CD14-positive monocyte (primary cell): ENCODE measurements at regions not wholly inside any gene's neighbourhood (a gene's known extent, or its start where the extent isn't known, plus 50 kb on each side); places are given as distances from the start of the nearest gene placed in this dataset.

ENCODE experiments used
- DNase-seq, 3 donors: peaks; one replicate each; pipeline ENCODE4 v3.0.0-alpha.2; 2011 to 2022
- H2AFZ ChIP-seq: 2 replicates; pipeline ENCODE4 v1.6.0; 2012; ENCODE audit warnings: mild to moderate bottlenecking, low read depth, low read length, inconsistent platforms; ENCODE audit not compliant: insufficient read depth, poor library complexity, severe bottlenecking
- H3K27ac ChIP-seq, 2 donors: 1 replicate in 1 of 2; 2 replicates in 1 of 2; pipeline ENCODE4 v1.5.1; 2012 to 2013; ENCODE audit warnings: low read length in 2 of 2, control low read depth in 1 of 2, inconsistent platforms in 1 of 2, low read depth in 1 of 2, mild to moderate bottlenecking in 1 of 2
- H3K27me3 ChIP-seq, 2 donors: one replicate each; pipeline versions ENCODE4 v1.6.0 to v1.6.1; 2011 to 2013; ENCODE audit warnings: low read length in 2 of 2; ENCODE audit not compliant: control insufficient read depth in 2 of 2, insufficient read depth in 2 of 2
- H3K36me3 ChIP-seq, 2 donors: replicated peaks in 1 of 2; 1 replicate in 1 of 2; 2 replicates in 1 of 2; pipeline versions ENCODE4 v1.5.1 to v1.6.1; 2012 to 2013; ENCODE audit warnings: low read length in 2 of 2, control low read depth in 1 of 2, inconsistent platforms in 1 of 2, mild to moderate bottlenecking in 1 of 2; ENCODE audit not compliant: insufficient read depth in 2 of 2, control insufficient read depth in 1 of 2
- H3K4me1 ChIP-seq, 2 donors: 1 replicate in 1 of 2; 2 replicates in 1 of 2; pipeline versions ENCODE4 v1.5.1 to v1.6.1; 2012 to 2013; ENCODE audit warnings: low read length in 2 of 2, control low read depth in 1 of 2, inconsistent platforms in 1 of 2, mild to moderate bottlenecking in 1 of 2, moderate library complexity in 1 of 2; ENCODE audit not compliant: insufficient read depth in 2 of 2, control insufficient read depth in 1 of 2
- H3K4me2 ChIP-seq: replicated peaks from 2 replicates; pipeline ENCODE3; 2012; ENCODE audit warnings: low read length, moderate library complexity, mild to moderate bottlenecking; ENCODE audit not compliant: poor library complexity, severe bottlenecking; ENCODE audit errors: extremely low read depth
- H3K4me3 ChIP-seq, 3 experiments: fragments of 200-600 bp in 1 of 3; sonication (generic) in 1 of 3; replicated peaks in 1 of 3; 1 replicate in 2 of 3; 2 replicates in 1 of 3; pipeline ENCODE4 v1.5.1; 2011 to 2013; ENCODE audit warnings: low read length in 3 of 3, mild to moderate bottlenecking in 3 of 3, control low read depth in 2 of 3, low read depth in 2 of 3, inconsistent platforms in 1 of 3, moderate library complexity in 1 of 3
- H3K79me2 ChIP-seq: 2 replicates; pipeline ENCODE4 v1.6.0; 2012; ENCODE audit warnings: mild to moderate bottlenecking, control low read depth, inconsistent platforms, low read length, moderate library complexity; ENCODE audit not compliant: insufficient read depth
- H3K9ac ChIP-seq: 2 replicates; pipeline ENCODE4 v1.6.0; 2017; ENCODE audit warnings: low read length, mild to moderate bottlenecking; ENCODE audit not compliant: insufficient read depth, poor library complexity, severe bottlenecking
- H3K9me3 ChIP-seq, 2 donors: replicated peaks in 1 of 2; 1 replicate in 1 of 2; 2 replicates in 1 of 2; pipeline versions ENCODE4 v1.5.1 to v1.6.1; 2012 to 2013; ENCODE audit warnings: low read length in 2 of 2, control low read depth in 1 of 2; ENCODE audit not compliant: control insufficient read depth in 1 of 2, insufficient read depth in 1 of 2
- H4K20me1 ChIP-seq: 2 replicates; pipeline ENCODE4 v1.6.0; 2012; ENCODE audit warnings: mild to moderate bottlenecking, low read length, control low read depth, moderate library complexity; ENCODE audit not compliant: insufficient read depth
- H3K27ac Mint-ChIP-seq, 7 donors: one replicate each; pipeline ENCODE4 v1.8.0; 2020; ENCODE audit warnings: mild to moderate bottlenecking in 7 of 7, mixed read lengths in 7 of 7, moderate library complexity in 6 of 7, inconsistent platforms in 2 of 7
- H3K27me3 Mint-ChIP-seq, 3 donors: one replicate each; pipeline ENCODE4 v1.8.0; 2021 to 2022; ENCODE audit warnings: low read depth in 3 of 3, mild to moderate bottlenecking in 3 of 3, mixed read lengths in 3 of 3, moderate library complexity in 3 of 3, inconsistent platforms in 1 of 3
- H3K36me3 Mint-ChIP-seq, 2 donors: one replicate each; pipeline ENCODE4 v1.8.0; 2020; ENCODE audit warnings: mixed read lengths in 2 of 2, inconsistent platforms in 1 of 2, mild to moderate bottlenecking in 1 of 2
- H3K4me1 Mint-ChIP-seq: one replicate; pipeline ENCODE4 v1.8.0; 2020; ENCODE audit warnings: mild to moderate bottlenecking, mixed read lengths
- H3K4me3 Mint-ChIP-seq, 2 donors: one replicate each; pipeline ENCODE4 v1.8.0; 2020; ENCODE audit warnings: mild to moderate bottlenecking in 2 of 2, mixed read lengths in 2 of 2, moderate library complexity in 1 of 2
- H3K9me3 Mint-ChIP-seq, 7 donors: one replicate each; pipeline ENCODE4 v1.8.0; 2020 to 2022; ENCODE audit warnings: mixed read lengths in 7 of 7, mild to moderate bottlenecking in 6 of 7, moderate library complexity in 6 of 7, inconsistent platforms in 2 of 7
- WGBS: methylation state at CpG from one replicate; pipeline ENCODE4 v1.1.5; 2013; ENCODE audit warnings: missing lambda C conversion rate; ENCODE audit not compliant: insufficient coverage; 5-methylcytosine and 5-hydroxymethylcytosine counted together
- intact Hi-C, 2 donors: fragments of 100-400 bp; cut with micrococcal nuclease; formaldehyde crosslinking; loops; one replicate each; pipeline versions ENCODE4 v1.15.0 to v1.15.1; 2023
- TF ChIP-seq, protein P1 (sequence below): fragments of 200-600 bp; IDR thresholded peaks from one replicate; pipeline ENCODE4 v1.8.0; 2022; ENCODE audit warnings: antibody characterized with exemption, mild to moderate bottlenecking

DNA sequence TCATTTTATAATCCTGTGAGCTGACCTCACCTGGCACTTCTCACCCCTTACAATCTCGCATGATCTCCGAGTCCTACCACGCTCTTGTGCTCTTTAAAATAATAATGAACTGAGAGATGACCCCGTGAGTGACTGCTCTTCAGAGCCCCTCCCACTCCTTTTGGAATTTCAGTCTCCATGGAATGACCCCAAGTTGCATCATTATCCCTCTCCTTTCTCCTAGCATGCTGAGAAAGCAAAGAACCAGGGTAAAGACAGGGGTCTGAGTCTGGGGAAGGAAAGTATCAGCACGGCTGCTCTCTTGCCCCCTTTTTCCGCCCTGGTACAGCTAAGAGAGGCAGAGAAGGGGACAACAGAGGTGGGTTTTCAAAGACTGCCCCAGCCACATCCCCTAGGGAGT lies 178.3 kb upstream of the PLEKHA5 start:
- no peak overlapping the region for H3K9ac ChIP-seq
- peaks cover 0 to 8% (median 0%) of the 10 kb centered on the region in 7 donors for H3K9me3 Mint-ChIP-seq
- H2AFZ ChIP-seq: no peak overlapping the region
- TF ChIP-seq, protein P1, sequence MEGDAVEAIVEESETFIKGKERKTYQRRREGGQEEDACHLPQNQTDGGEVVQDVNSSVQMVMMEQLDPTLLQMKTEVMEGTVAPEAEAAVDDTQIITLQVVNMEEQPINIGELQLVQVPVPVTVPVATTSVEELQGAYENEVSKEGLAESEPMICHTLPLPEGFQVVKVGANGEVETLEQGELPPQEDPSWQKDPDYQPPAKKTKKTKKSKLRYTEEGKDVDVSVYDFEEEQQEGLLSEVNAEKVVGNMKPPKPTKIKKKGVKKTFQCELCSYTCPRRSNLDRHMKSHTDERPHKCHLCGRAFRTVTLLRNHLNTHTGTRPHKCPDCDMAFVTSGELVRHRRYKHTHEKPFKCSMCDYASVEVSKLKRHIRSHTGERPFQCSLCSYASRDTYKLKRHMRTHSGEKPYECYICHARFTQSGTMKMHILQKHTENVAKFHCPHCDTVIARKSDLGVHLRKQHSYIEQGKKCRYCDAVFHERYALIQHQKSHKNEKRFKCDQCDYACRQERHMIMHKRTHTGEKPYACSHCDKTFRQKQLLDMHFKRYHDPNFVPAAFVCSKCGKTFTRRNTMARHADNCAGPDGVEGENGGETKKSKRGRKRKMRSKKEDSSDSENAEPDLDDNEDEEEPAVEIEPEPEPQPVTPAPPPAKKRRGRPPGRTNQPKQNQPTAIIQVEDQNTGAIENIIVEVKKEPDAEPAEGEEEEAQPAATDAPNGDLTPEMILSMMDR: no peak
- no peak overlapping the region for H3K27ac ChIP-seq
- intact Hi-C loops: no loop called here
- DNase-seq: no peak
- H3K4me2 ChIP-seq: no peak overlapping the region
- H3K36me3 Mint-ChIP-seq: no peaks in the 10 kb centered on the region
- H3K4me3 Mint-ChIP-seq: no peak overlapping the region
- H3K9me3 ChIP-seq: no peaks in the 10 kb centered on the region
- no peaks in the 10 kb centered on the region for H3K79me2 ChIP-seq
- no peak overlapping the region for H3K4me3 ChIP-seq
- H4K20me1 ChIP-seq: no peaks in the 10 kb centered on the region
- peaks cover 0 to 1% (median 1%) of the 10 kb centered on the region in 3 donors for H3K27me3 Mint-ChIP-seq
- H3K36me3 ChIP-seq: no peaks in the 10 kb centered on the region
- no peaks in the 10 kb centered on the region for H3K4me1 Mint-ChIP-seq
- no peaks in the 10 kb centered on the region for H3K27me3 ChIP-seq
- H3K27ac Mint-ChIP-seq: peak overlapping the region in 1 of 7 donors; percentile 73
- WGBS: no CpG with 5 or more reads among the region's 6 CpGs
- H3K4me1 ChIP-seq: no peaks in the 10 kb centered on the region

DNA sequence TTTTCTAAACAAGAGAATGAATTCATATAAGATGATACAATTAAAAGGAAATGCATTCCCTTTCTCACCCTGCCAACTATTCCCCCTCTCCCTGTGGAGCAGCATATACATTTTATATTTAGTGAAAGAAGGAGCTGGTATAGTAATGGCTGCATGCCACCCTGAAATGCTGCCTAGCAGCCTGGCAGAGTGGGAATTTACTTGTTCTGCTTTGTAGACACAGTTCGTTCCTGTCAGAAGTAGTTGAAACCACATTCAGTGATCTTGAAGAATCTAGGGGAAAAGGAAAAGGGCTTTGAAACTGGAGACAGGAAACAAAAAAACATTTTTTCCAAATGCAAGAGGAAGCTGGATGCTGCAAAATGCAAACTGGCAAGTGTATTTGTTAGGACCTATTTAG lies 176.0 kb upstream of the PLEKHA5 start:
- H3K27me3 ChIP-seq: no peaks in the 10 kb centered on the region
- Mint-ChIP-seq H3K4me1 (no peaks in the 10 kb centered on the region), H3K9me3 (peaks cover 0 to 2% (median 0%) of the 10 kb centered on the region in 7 donors), H3K27me3 (peaks cover 0 to 1% (median 0%) of the 10 kb centered on the region in 3 donors), H3K4me3 (no peak overlapping the region), H3K36me3 (no peaks in the 10 kb centered on the region), H3K27ac (no peak overlapping the region)
- H3K4me3 ChIP-seq: no peak overlapping the region
- H3K79me2 ChIP-seq: no peaks in the 10 kb centered on the region
- TF ChIP-seq, protein P1: no peak
- intact Hi-C loops: no loop called here
- H2AFZ ChIP-seq: no peak overlapping the region
- DNase-seq: no peak
- no peaks in the 10 kb centered on the region for H4K20me1 ChIP-seq
- H3K4me1 ChIP-seq: no peaks in the 10 kb centered on the region
- H3K27ac ChIP-seq: no peak overlapping the region
- 0% methylated on average over 1 of the region's 1 CpG for WGBS
- no peak overlapping the region for H3K4me2 ChIP-seq
- no peaks in the 10 kb centered on the region for H3K9me3 ChIP-seq
- H3K36me3 ChIP-seq: no peaks in the 10 kb centered on the region
- H3K9ac ChIP-seq: no peak overlapping the region
